Osteocyte (in vitro differentiated cells): ENCODE measurements at regions not wholly inside any gene's neighbourhood (a gene's known extent, or its start where the extent isn't known, plus 50 kb on each side); places are given as distances from the start of the nearest gene placed in this dataset.

Experiments used
- DNase-seq: peaks from one replicate; pipeline ENCODE4 v3.0.0; 2021; ENCODE audit warnings: mixed read lengths; ENCODE audit not compliant: unreplicated experiment; ENCODE audit errors: extremely low spot score
- H3K27ac Mint-ChIP-seq: one replicate; pipeline ENCODE4 v1.8.0; 2021; ENCODE audit warnings: mild to moderate bottlenecking, mixed read lengths; ENCODE audit not compliant: unreplicated experiment
- H3K27me3 Mint-ChIP-seq: one replicate; pipeline ENCODE4 v1.8.0; 2021; ENCODE audit warnings: mixed read lengths; ENCODE audit not compliant: unreplicated experiment
- H3K36me3 Mint-ChIP-seq: one replicate; pipeline ENCODE4 v1.8.0; 2021; ENCODE audit warnings: mixed read lengths; ENCODE audit not compliant: unreplicated experiment
- H3K4me1 Mint-ChIP-seq: one replicate; pipeline ENCODE4 v1.8.0; 2021; ENCODE audit warnings: mixed read lengths; ENCODE audit not compliant: unreplicated experiment
- H3K4me3 Mint-ChIP-seq: one replicate; pipeline ENCODE4 v1.8.0; 2021; ENCODE audit warnings: mild to moderate bottlenecking, moderate library complexity, mixed read lengths; ENCODE audit not compliant: unreplicated experiment
- H3K9me3 Mint-ChIP-seq: one replicate; pipeline ENCODE4 v1.8.0; 2021; ENCODE audit warnings: mixed read lengths; ENCODE audit not compliant: unreplicated experiment
- TF ChIP-seq, protein P1 (sequence below): fragments of 200-600 bp; sonication (generic); IDR thresholded peaks from 2 replicates; pipeline ENCODE4 v1.5.0; 2021; ENCODE audit warnings: antibody characterized with exemption, mild to moderate bottlenecking, moderate library complexity

DNA sequence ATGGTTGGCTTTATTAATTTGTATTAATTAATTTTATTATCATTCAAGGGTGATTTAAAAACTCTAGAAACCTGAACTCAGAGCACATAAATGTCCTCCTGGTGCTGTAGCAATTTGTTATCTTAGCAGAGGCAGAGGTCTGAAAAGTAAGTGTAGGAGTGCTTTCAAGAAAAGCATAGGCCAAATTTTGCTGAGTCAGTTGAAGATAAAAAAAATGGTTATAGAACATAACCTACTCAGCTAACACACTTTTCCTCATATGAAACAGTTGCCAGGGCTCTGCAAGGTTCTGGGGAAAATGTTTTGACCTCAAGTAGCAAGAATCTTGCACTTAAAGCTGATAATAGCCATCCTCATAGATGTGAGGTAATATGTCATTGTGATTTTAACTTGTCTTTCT lies 53.5 kb upstream of the CHODL start:
- H3K9me3 Mint-ChIP-seq: peaks cover 43% of the 10 kb centered on the region
- H3K36me3 Mint-ChIP-seq: no peaks in the 10 kb centered on the region
- H3K27me3 Mint-ChIP-seq: no peaks in the 10 kb centered on the region

DNA sequence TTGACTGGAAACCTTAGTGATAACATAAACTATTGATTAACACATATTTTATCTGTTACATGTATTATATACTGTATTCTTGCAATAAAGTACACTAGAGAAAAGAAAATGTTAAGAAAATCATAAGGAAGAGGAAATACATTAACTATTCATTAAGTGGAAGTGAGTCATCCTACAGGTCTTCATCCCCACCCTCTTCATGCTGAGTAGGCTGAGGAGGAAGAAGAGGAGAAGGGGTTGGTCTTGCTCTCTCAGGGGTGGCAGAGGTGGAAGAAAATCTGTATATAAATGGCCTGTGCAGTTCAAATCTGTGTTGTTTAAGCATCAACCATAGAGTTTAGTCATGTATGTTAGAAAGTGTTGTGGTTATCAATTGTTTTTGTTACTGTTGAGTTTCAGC lies 66.1 kb upstream of the CHODL start:
- Mint-ChIP-seq H3K9me3 (peaks cover 33% of the 10 kb centered on the region), H3K27ac (no peak overlapping the region), H3K36me3 (no peaks in the 10 kb centered on the region), H3K4me1 (no peaks in the 10 kb centered on the region), H3K4me3 (no peak overlapping the region), H3K27me3 (no peaks in the 10 kb centered on the region)
- TF ChIP-seq, protein P1, sequence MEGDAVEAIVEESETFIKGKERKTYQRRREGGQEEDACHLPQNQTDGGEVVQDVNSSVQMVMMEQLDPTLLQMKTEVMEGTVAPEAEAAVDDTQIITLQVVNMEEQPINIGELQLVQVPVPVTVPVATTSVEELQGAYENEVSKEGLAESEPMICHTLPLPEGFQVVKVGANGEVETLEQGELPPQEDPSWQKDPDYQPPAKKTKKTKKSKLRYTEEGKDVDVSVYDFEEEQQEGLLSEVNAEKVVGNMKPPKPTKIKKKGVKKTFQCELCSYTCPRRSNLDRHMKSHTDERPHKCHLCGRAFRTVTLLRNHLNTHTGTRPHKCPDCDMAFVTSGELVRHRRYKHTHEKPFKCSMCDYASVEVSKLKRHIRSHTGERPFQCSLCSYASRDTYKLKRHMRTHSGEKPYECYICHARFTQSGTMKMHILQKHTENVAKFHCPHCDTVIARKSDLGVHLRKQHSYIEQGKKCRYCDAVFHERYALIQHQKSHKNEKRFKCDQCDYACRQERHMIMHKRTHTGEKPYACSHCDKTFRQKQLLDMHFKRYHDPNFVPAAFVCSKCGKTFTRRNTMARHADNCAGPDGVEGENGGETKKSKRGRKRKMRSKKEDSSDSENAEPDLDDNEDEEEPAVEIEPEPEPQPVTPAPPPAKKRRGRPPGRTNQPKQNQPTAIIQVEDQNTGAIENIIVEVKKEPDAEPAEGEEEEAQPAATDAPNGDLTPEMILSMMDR: no peak
- DNase-seq: no peak

More for the DNA sequence above, 53.5 kb upstream of the CHODL start:
- Mint-ChIP-seq H3K4me3 (no peak overlapping the region), H3K27ac (no peak overlapping the region), H3K4me1 (no peaks in the 10 kb centered on the region)
- TF ChIP-seq, protein P1: no peak
- no peak for DNase-seq

DNA sequence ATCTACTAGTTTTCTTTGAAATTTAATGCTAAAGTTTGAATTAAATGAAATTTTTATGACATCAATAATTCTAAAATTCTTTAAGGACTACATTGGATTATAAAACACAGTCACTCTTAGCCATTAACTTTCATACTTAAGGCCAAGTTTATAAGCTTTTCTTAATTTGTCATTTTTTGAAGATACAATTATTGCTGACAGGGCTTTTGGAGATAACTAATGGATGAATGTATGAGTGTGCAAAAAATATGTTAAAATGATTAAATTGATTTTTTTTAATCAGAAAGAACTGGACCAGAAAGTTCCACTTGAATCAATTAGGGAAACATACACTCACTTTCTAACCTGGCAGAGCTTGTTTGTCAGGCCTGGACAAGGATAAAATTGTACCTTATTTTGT lies 70.3 kb upstream of the CHODL start:
- H3K4me3 Mint-ChIP-seq: no peak overlapping the region
- DNase-seq: no peak
- peaks cover 33% of the 10 kb centered on the region for H3K9me3 Mint-ChIP-seq
- H3K27me3 Mint-ChIP-seq: no peaks in the 10 kb centered on the region
- no peaks in the 10 kb centered on the region for H3K36me3 Mint-ChIP-seq
- TF ChIP-seq, protein P1: no peak
- H3K4me1 Mint-ChIP-seq: no peaks in the 10 kb centered on the region
- H3K27ac Mint-ChIP-seq: no peak overlapping the region

DNA sequence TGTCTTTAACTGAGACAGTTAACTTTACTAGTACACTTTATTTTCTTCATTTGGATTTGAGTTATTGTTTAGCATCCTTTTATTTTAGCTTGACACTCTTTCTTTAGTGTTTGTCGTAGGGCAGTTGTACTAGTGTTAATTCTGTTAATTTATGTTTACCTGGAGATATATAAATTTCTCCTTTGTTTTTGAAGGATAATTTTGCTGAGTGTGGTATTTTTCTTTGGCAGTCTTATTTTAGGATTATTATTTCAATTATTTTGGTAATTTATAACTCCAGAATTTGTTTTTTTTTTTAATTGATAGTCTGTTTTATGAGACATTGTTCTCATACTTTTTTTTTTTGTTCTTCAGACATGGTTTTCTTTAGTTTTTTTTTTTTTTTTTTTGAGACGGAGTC lies 73.8 kb upstream of the CHODL start:
- no peak for DNase-seq
- no peaks in the 10 kb centered on the region for H3K4me1 Mint-ChIP-seq
- H3K9me3 Mint-ChIP-seq: peaks cover 26% of the 10 kb centered on the region
- H3K4me3 Mint-ChIP-seq: no peak overlapping the region
- no peaks in the 10 kb centered on the region for H3K27me3 Mint-ChIP-seq
- no peaks in the 10 kb centered on the region for H3K36me3 Mint-ChIP-seq
- no peak overlapping the region for H3K27ac Mint-ChIP-seq
- TF ChIP-seq, protein P1: no peak

DNA sequence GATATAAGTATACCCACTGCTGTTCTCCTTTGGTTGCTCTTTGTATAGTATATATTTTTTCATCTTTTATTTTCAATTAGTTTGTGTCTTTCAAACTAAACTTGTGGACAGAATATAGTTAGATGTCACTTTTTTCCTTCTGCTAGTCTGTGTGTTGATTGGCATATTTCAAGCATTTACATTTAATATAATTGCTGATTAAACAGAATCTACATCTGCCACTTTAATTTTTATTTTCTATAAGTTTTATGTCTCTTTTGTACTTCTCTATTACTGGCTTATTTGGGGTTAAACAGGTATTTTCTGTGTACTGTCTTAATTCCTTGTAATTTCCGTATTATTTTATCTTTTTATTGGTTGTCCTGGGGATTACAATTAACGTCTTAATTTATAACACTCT lies 74.4 kb upstream of the CHODL start:
- Mint-ChIP-seq H3K27ac (no peak overlapping the region), H3K27me3 (no peaks in the 10 kb centered on the region), H3K4me1 (no peaks in the 10 kb centered on the region), H3K9me3 (peaks cover 22% of the 10 kb centered on the region), H3K4me3 (no peak overlapping the region), H3K36me3 (no peaks in the 10 kb centered on the region)
- no peak for DNase-seq
- TF ChIP-seq, protein P1: no peak
